CD14-positive monocyte (primary cell): ENCODE measurements at regions not wholly inside any gene's neighbourhood (a gene's known extent, or its start where the extent isn't known, plus 50 kb on each side); places are given as distances from the start of the nearest gene placed in this dataset.

Source experiments
- DNase-seq, 3 donors: peaks; one replicate each; pipeline ENCODE4 v3.0.0-alpha.2; 2011 to 2022
- H2AFZ ChIP-seq: 2 replicates; pipeline ENCODE4 v1.6.0; 2012; ENCODE audit warnings: mild to moderate bottlenecking, low read depth, low read length, inconsistent platforms; ENCODE audit not compliant: insufficient read depth, poor library complexity, severe bottlenecking
- H3K27ac ChIP-seq, 2 donors: 1 replicate in 1 of 2; 2 replicates in 1 of 2; pipeline ENCODE4 v1.5.1; 2012 to 2013; ENCODE audit warnings: low read length in 2 of 2, control low read depth in 1 of 2, inconsistent platforms in 1 of 2, low read depth in 1 of 2, mild to moderate bottlenecking in 1 of 2
- H3K27me3 ChIP-seq, 2 donors: one replicate each; pipeline versions ENCODE4 v1.6.0 to v1.6.1; 2011 to 2013; ENCODE audit warnings: low read length in 2 of 2; ENCODE audit not compliant: control insufficient read depth in 2 of 2, insufficient read depth in 2 of 2
- H3K36me3 ChIP-seq, 2 donors: replicated peaks in 1 of 2; 1 replicate in 1 of 2; 2 replicates in 1 of 2; pipeline versions ENCODE4 v1.5.1 to v1.6.1; 2012 to 2013; ENCODE audit warnings: low read length in 2 of 2, control low read depth in 1 of 2, inconsistent platforms in 1 of 2, mild to moderate bottlenecking in 1 of 2; ENCODE audit not compliant: insufficient read depth in 2 of 2, control insufficient read depth in 1 of 2
- H3K4me1 ChIP-seq, 2 donors: 1 replicate in 1 of 2; 2 replicates in 1 of 2; pipeline versions ENCODE4 v1.5.1 to v1.6.1; 2012 to 2013; ENCODE audit warnings: low read length in 2 of 2, control low read depth in 1 of 2, inconsistent platforms in 1 of 2, mild to moderate bottlenecking in 1 of 2, moderate library complexity in 1 of 2; ENCODE audit not compliant: insufficient read depth in 2 of 2, control insufficient read depth in 1 of 2
- H3K4me2 ChIP-seq: replicated peaks from 2 replicates; pipeline ENCODE3; 2012; ENCODE audit warnings: low read length, moderate library complexity, mild to moderate bottlenecking; ENCODE audit not compliant: poor library complexity, severe bottlenecking; ENCODE audit errors: extremely low read depth
- H3K4me3 ChIP-seq, 3 experiments: fragments of 200-600 bp in 1 of 3; sonication (generic) in 1 of 3; replicated peaks in 1 of 3; 1 replicate in 2 of 3; 2 replicates in 1 of 3; pipeline ENCODE4 v1.5.1; 2011 to 2013; ENCODE audit warnings: low read length in 3 of 3, mild to moderate bottlenecking in 3 of 3, control low read depth in 2 of 3, low read depth in 2 of 3, inconsistent platforms in 1 of 3, moderate library complexity in 1 of 3
- H3K79me2 ChIP-seq: 2 replicates; pipeline ENCODE4 v1.6.0; 2012; ENCODE audit warnings: mild to moderate bottlenecking, control low read depth, inconsistent platforms, low read length, moderate library complexity; ENCODE audit not compliant: insufficient read depth
- H3K9ac ChIP-seq: 2 replicates; pipeline ENCODE4 v1.6.0; 2017; ENCODE audit warnings: low read length, mild to moderate bottlenecking; ENCODE audit not compliant: insufficient read depth, poor library complexity, severe bottlenecking
- H3K9me3 ChIP-seq, 2 donors: replicated peaks in 1 of 2; 1 replicate in 1 of 2; 2 replicates in 1 of 2; pipeline versions ENCODE4 v1.5.1 to v1.6.1; 2012 to 2013; ENCODE audit warnings: low read length in 2 of 2, control low read depth in 1 of 2; ENCODE audit not compliant: control insufficient read depth in 1 of 2, insufficient read depth in 1 of 2
- H4K20me1 ChIP-seq: 2 replicates; pipeline ENCODE4 v1.6.0; 2012; ENCODE audit warnings: mild to moderate bottlenecking, low read length, control low read depth, moderate library complexity; ENCODE audit not compliant: insufficient read depth
- H3K27ac Mint-ChIP-seq, 7 donors: one replicate each; pipeline ENCODE4 v1.8.0; 2020; ENCODE audit warnings: mild to moderate bottlenecking in 7 of 7, mixed read lengths in 7 of 7, moderate library complexity in 6 of 7, inconsistent platforms in 2 of 7
- H3K27me3 Mint-ChIP-seq, 3 donors: one replicate each; pipeline ENCODE4 v1.8.0; 2021 to 2022; ENCODE audit warnings: low read depth in 3 of 3, mild to moderate bottlenecking in 3 of 3, mixed read lengths in 3 of 3, moderate library complexity in 3 of 3, inconsistent platforms in 1 of 3
- H3K36me3 Mint-ChIP-seq, 2 donors: one replicate each; pipeline ENCODE4 v1.8.0; 2020; ENCODE audit warnings: mixed read lengths in 2 of 2, inconsistent platforms in 1 of 2, mild to moderate bottlenecking in 1 of 2
- H3K4me1 Mint-ChIP-seq: one replicate; pipeline ENCODE4 v1.8.0; 2020; ENCODE audit warnings: mild to moderate bottlenecking, mixed read lengths
- H3K4me3 Mint-ChIP-seq, 2 donors: one replicate each; pipeline ENCODE4 v1.8.0; 2020; ENCODE audit warnings: mild to moderate bottlenecking in 2 of 2, mixed read lengths in 2 of 2, moderate library complexity in 1 of 2
- H3K9me3 Mint-ChIP-seq, 7 donors: one replicate each; pipeline ENCODE4 v1.8.0; 2020 to 2022; ENCODE audit warnings: mixed read lengths in 7 of 7, mild to moderate bottlenecking in 6 of 7, moderate library complexity in 6 of 7, inconsistent platforms in 2 of 7
- WGBS: methylation state at CpG from one replicate; pipeline ENCODE4 v1.1.5; 2013; ENCODE audit warnings: missing lambda C conversion rate; ENCODE audit not compliant: insufficient coverage; 5-methylcytosine and 5-hydroxymethylcytosine counted together
- intact Hi-C, 2 donors: fragments of 100-400 bp; cut with micrococcal nuclease; formaldehyde crosslinking; loops; one replicate each; pipeline versions ENCODE4 v1.15.0 to v1.15.1; 2023
- TF ChIP-seq, protein P1 (sequence below): fragments of 200-600 bp; IDR thresholded peaks from one replicate; pipeline ENCODE4 v1.8.0; 2022; ENCODE audit warnings: antibody characterized with exemption, mild to moderate bottlenecking

GRCh38 chr17:77549726-77550366, 408.7 kb upstream of the TNRC6C start:
- no peak overlapping the region for H3K27ac Mint-ChIP-seq
- H3K4me1 ChIP-seq, result peaks cover 4 to 12% of the 10 kb centered on the region in 2 donors
- no peak for DNase-seq
- no peaks in the 10 kb centered on the region for H4K20me1 ChIP-seq
- H3K4me3 Mint-ChIP-seq, result no peak overlapping the region
- H3K79me2 ChIP-seq, result no peaks in the 10 kb centered on the region
- H3K27me3 ChIP-seq, result no peaks in the 10 kb centered on the region
- H3K9me3 Mint-ChIP-seq, result peaks cover 0 to 4% (median 0%) of the 10 kb centered on the region in 7 donors
- peaks cover 3 to 8% (median 5%) of the 10 kb centered on the region in 3 donors for H3K27me3 Mint-ChIP-seq
- no peak overlapping the region for H3K27ac ChIP-seq
- peaks cover 16% of the 10 kb centered on the region for H3K4me1 Mint-ChIP-seq
- no peaks in the 10 kb centered on the region for H3K36me3 ChIP-seq
- H3K4me3 ChIP-seq, result no peak overlapping the region
- no peak overlapping the region for H2AFZ ChIP-seq
- H3K36me3 Mint-ChIP-seq, result no peaks in the 10 kb centered on the region
- TF ChIP-seq, protein P1, sequence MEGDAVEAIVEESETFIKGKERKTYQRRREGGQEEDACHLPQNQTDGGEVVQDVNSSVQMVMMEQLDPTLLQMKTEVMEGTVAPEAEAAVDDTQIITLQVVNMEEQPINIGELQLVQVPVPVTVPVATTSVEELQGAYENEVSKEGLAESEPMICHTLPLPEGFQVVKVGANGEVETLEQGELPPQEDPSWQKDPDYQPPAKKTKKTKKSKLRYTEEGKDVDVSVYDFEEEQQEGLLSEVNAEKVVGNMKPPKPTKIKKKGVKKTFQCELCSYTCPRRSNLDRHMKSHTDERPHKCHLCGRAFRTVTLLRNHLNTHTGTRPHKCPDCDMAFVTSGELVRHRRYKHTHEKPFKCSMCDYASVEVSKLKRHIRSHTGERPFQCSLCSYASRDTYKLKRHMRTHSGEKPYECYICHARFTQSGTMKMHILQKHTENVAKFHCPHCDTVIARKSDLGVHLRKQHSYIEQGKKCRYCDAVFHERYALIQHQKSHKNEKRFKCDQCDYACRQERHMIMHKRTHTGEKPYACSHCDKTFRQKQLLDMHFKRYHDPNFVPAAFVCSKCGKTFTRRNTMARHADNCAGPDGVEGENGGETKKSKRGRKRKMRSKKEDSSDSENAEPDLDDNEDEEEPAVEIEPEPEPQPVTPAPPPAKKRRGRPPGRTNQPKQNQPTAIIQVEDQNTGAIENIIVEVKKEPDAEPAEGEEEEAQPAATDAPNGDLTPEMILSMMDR, result no peak
- 95% methylated on average over 9 of the region's 10 CpGs for WGBS
- H3K9ac ChIP-seq, result no peak overlapping the region
- no peaks in the 10 kb centered on the region for H3K9me3 ChIP-seq
- intact Hi-C loops, result loop anchor here in 1 of 2 donors (10.0 kb wide), 2 partner anchors 85 to 195 kb away; no protein-coding TSS in a partner anchor
- H3K4me2 ChIP-seq, result no peak overlapping the region

GRCh38 chr17:77553459-77554066, 404.9 kb upstream of the TNRC6C start:
- Mint-ChIP-seq H3K4me3 (no peak overlapping the region), H3K27ac (no peak overlapping the region), H3K36me3 (no peaks in the 10 kb centered on the region), H3K9me3 (peaks cover 0 to 2% (median 0%) of the 10 kb centered on the region in 7 donors), H3K4me1 (peaks cover 9% of the 10 kb centered on the region), H3K27me3 (peaks cover 4 to 14% (median 5%) of the 10 kb centered on the region in 3 donors)
- H3K9me3 ChIP-seq, result no peaks in the 10 kb centered on the region
- no peak overlapping the region for H3K9ac ChIP-seq
- intact Hi-C loops, result no loop called here
- no peaks in the 10 kb centered on the region for H3K79me2 ChIP-seq
- no peaks in the 10 kb centered on the region for H3K36me3 ChIP-seq
- H3K4me3 ChIP-seq, result no peak overlapping the region
- H4K20me1 ChIP-seq, result no peaks in the 10 kb centered on the region
- TF ChIP-seq, protein P1, result no peak
- peaks cover 4 to 9% of the 10 kb centered on the region in 2 donors for H3K4me1 ChIP-seq
- no peak overlapping the region for H3K27ac ChIP-seq
- no peaks in the 10 kb centered on the region for H3K27me3 ChIP-seq
- H2AFZ ChIP-seq, result no peak overlapping the region
- no peak overlapping the region for H3K4me2 ChIP-seq
- DNase-seq, result no peak
- WGBS, result 100% methylated on average over 2 of the region's 5 CpGs
